Breast epithelium (tissue), 4 donors: ENCODE measurements at regions not wholly inside any gene's neighbourhood (a gene's known extent, or its start where the extent isn't known, plus 50 kb on each side); places are given as distances from the start of the nearest gene placed in this dataset.

Source experiments
- DNase-seq, 2 donors: peaks; one replicate each; pipeline ENCODE4 v3.0.0-alpha.2; 2019; ENCODE audit warnings: low spot score in 2 of 2
- H3K27ac ChIP-seq, 2 donors: fragments of 200-600 bp; sonication (generic) in 1 of 2; one replicate each; pipeline ENCODE4 v1.5.1; 2016 to 2019; ENCODE audit warnings: mild to moderate bottlenecking in 1 of 2
- H3K27me3 ChIP-seq, 2 donors: fragments of 200-600 bp; sonication (generic) in 1 of 2; one replicate each; pipeline versions ENCODE4 v1.5.1 to v1.6.0; 2017 to 2019; ENCODE audit warnings: control low read depth in 1 of 2, mild to moderate bottlenecking in 1 of 2
- H3K36me3 ChIP-seq: fragments of 200-600 bp; one replicate; pipeline ENCODE4 v1.5.1; 2019
- H3K4me1 ChIP-seq, 2 donors: fragments of 200-600 bp; sonication (generic); one replicate each; pipeline ENCODE4 v1.5.1; 2016 to 2019; ENCODE audit warnings: control low read depth in 1 of 2
- H3K4me3 ChIP-seq, 3 donors: fragments of 200-600 bp; sonication (generic); 1 replicate in 2 of 3; 2 replicates in 1 of 3; pipeline ENCODE4 v1.5.1; 2016 to 2019; ENCODE audit warnings: mild to moderate bottlenecking in 3 of 3, moderate library complexity in 2 of 3
- H3K9me3 ChIP-seq, 2 donors: fragments of 200-600 bp; sonication (generic) in 1 of 2; one replicate each; pipeline ENCODE4 v1.5.1; 2016 to 2019; ENCODE audit warnings: control low read depth in 1 of 2
- CTCF ChIP-seq, 3 donors: fragments of 450-650 bp; IDR thresholded peaks; one replicate each; pipeline ENCODE4 v1.5.1; 2016 to 2017; ENCODE audit warnings: antibody characterized with exemption in 3 of 3, mild to moderate bottlenecking in 3 of 3, moderate library complexity in 3 of 3
- POLR2A ChIP-seq: fragments of 450-650 bp; IDR thresholded peaks from one replicate; pipeline ENCODE4 v1.6.1; 2016; ENCODE audit warnings: antibody characterized with exemption, mild to moderate bottlenecking, moderate library complexity
- POLR2AphosphoS5 ChIP-seq, 3 donors: sonication (generic); formaldehyde crosslinking; IDR thresholded peaks; one replicate each; pipeline ENCODE4 v1.6.1; 2017; ENCODE audit warnings: antibody characterized with exemption in 3 of 3
- intact Hi-C: fragments of 100-400 bp; cut with DNase I; formaldehyde crosslinking; loops from one replicate; pipeline ENCODE4 v1.15.1; 2023; ENCODE audit warnings: low total_unique reads

DNA sequence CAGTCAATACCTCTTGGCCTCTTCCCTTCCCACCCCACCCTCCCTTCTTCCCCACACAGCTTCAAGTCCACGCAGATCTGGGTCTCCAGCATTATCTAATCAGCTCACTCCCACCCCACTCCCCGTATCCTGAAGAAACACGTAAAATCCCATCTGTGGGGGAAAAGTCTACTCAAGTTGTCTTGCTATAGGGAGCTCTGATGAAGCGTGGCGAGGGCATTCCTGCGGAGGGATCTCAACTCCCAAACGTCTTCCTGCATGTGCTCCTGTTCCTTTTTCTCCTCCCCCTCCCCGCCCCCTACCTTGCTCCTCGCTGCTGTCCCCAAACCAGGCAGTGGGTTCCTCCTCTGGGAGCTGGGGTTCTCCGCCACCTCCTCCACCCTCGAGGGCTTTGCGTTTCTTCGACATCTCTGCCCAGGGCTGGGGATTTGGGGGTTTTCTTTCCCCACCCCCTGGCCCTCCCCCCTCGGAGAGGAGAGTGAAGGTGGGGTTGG lies 181.8 kb downstream of the TBXT start:
- no peak overlapping the region for H3K27ac ChIP-seq
- H3K4me1 ChIP-seq: no peaks in the 10 kb centered on the region
- no peak for DNase-seq
- TF ChIP-seq POLR2A (no peak), POLR2AphosphoS5 (IDR thresholded peaks at IDR 0.05) (no peak), CTCF (IDR thresholded peaks at IDR 0.05) (no peak)
- intact Hi-C loops: no loop called here
- no peaks in the 10 kb centered on the region for H3K9me3 ChIP-seq
- H3K36me3 ChIP-seq: no peaks in the 10 kb centered on the region
- H3K27me3 ChIP-seq: peaks cover 0 to 48% of the 10 kb centered on the region in 2 donors
- H3K4me3 ChIP-seq: peak overlapping the region in 2 of 3 donors; percentile 49 to 69

GRCh38 chr6:165985281-165985805 lies 182.3 kb downstream of the TBXT start:
- intact Hi-C loops: no loop called here
- H3K27me3 ChIP-seq: peaks cover 0 to 46% of the 10 kb centered on the region in 2 donors
- TF ChIP-seq POLR2A: no peak
- no peak for TF ChIP-seq POLR2AphosphoS5 (IDR thresholded peaks at IDR 0.05)
- no peak for TF ChIP-seq CTCF (IDR thresholded peaks at IDR 0.05)
- no peaks in the 10 kb centered on the region for H3K9me3 ChIP-seq
- H3K4me3 ChIP-seq: peak overlapping the region in 2 of 3 donors; percentile 49 to 69
- no peak for DNase-seq
- H3K36me3 ChIP-seq: no peaks in the 10 kb centered on the region
- H3K4me1 ChIP-seq: no peaks in the 10 kb centered on the region
- no peak overlapping the region for H3K27ac ChIP-seq

GRCh38 chr6:165984729-165985275 lies 182.8 kb downstream of the TBXT start:
- DNase-seq: no peak
- intact Hi-C loops: no loop called here
- peak overlapping the region in 1 of 3 donors; percentile 69 for H3K4me3 ChIP-seq
- H3K27ac ChIP-seq: no peak overlapping the region
- no peaks in the 10 kb centered on the region for H3K9me3 ChIP-seq
- no peak for TF ChIP-seq CTCF (IDR thresholded peaks at IDR 0.05)
- no peak for TF ChIP-seq POLR2AphosphoS5 (IDR thresholded peaks at IDR 0.05)
- no peak for TF ChIP-seq POLR2A
- no peaks in the 10 kb centered on the region for H3K36me3 ChIP-seq
- H3K4me1 ChIP-seq: no peaks in the 10 kb centered on the region
- peaks cover 0 to 42% of the 10 kb centered on the region in 2 donors for H3K27me3 ChIP-seq

DNA sequence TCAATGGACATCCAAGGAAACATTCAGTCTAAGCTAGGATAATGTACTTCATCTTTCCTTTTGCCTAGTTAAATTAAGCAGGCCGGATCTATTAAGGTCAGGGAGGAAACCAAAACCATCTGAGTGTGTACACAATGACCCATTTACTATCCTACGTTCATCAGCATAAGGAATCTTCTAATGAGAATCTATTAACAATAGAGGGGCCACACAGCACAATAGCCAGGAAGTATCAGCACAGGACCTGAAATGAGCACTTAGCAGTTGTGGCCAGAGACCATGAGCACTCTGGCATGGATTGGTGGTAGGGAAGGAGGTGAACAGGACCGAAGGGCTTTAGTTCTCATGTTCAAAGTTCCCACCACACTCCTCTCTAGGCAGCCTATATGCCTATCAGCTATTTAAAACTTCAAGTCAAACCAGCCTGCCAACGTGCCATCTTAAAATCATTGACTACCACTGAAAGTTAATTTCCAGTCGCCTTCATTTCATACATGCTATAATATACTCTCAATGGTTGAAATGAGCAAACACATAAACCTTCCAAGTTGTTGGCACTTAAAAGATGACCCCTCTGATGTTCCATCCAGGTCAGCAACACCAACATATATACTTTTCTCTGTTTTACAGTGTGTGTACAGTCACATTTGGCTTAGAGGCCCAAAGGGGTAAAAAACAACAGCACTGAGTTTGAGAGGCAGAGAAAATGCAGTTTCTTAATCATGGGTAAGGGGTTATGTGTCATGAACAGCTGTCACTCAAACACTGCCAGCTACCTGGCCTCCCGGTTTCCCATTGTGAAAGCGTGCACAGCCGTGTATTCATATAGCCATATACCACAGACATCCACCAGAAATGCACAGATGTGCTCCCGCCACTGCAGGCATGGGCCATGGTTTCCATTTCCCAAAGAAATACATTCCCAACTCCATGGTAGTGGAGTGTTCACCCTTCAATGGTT lies 184.3 kb downstream of the TBXT start:
- no peak for TF ChIP-seq POLR2AphosphoS5 (IDR thresholded peaks at IDR 0.05)
- no peak for TF ChIP-seq POLR2A
- TF ChIP-seq CTCF (IDR thresholded peaks at IDR 0.05): no peak
- Histone ChIP-seq H3K36me3 (no peaks in the 10 kb centered on the region), H3K27ac (no peak overlapping the region), H3K9me3 (no peaks in the 10 kb centered on the region), H3K27me3 (peaks cover 0 to 29% of the 10 kb centered on the region in 2 donors), H3K4me1 (no peaks in the 10 kb centered on the region), H3K4me3 (peak overlapping the region in 1 of 3 donors; percentile 5)
- no peak for DNase-seq
- intact Hi-C loops: no loop called here

GRCh38 chr6:165978476-165978875 lies 189.2 kb downstream of the TBXT start:
- H3K27me3 ChIP-seq: no peaks in the 10 kb centered on the region
- TF ChIP-seq CTCF (IDR thresholded peaks at IDR 0.05): no peak
- no peak for TF ChIP-seq POLR2A
- no peak for TF ChIP-seq POLR2AphosphoS5 (IDR thresholded peaks at IDR 0.05)
- no peaks in the 10 kb centered on the region for H3K9me3 ChIP-seq
- intact Hi-C loops: no loop called here
- no peaks in the 10 kb centered on the region for H3K36me3 ChIP-seq
- H3K4me3 ChIP-seq: no peak overlapping the region
- no peak overlapping the region for H3K27ac ChIP-seq
- no peaks in the 10 kb centered on the region for H3K4me1 ChIP-seq
- DNase-seq: no peak
